HCT116 (cell line): ENCODE measurements at regions not wholly inside any gene's neighbourhood (a gene's known extent, or its start where the extent isn't known, plus 50 kb on each side); places are given as distances from the start of the nearest gene placed in this dataset.

Experiments used
- CEBPB ChIP-seq: IDR thresholded peaks from 2 replicates; pipeline ENCODE4 v1.6.1; 2012; ENCODE audit warnings: low read depth
- CTCF ChIP-seq, 3 experiments: fragments of 200-600 bp in 1 of 3; sonication (generic) in 1 of 3; IDR thresholded peaks in 2 of 3; conservative IDR thresholded peaks in 1 of 3; 2 replicates each; pipeline ENCODE4 v1.5.1; 2012 to 2017; ENCODE audit warnings: low read depth in 2 of 3, low read length in 2 of 3, antibody characterized with exemption in 1 of 3, borderline replicate concordance in 1 of 3, control low read depth in 1 of 3, mild to moderate bottlenecking in 1 of 3, mixed read lengths in 1 of 3, mixed run types in 1 of 3, moderate library complexity in 1 of 3; ENCODE audit not compliant: insufficient read depth in 1 of 3
- EGR1 ChIP-seq: IDR thresholded peaks from 2 replicates; pipeline ENCODE4 v1.6.1; 2012; ENCODE audit warnings: low read depth
- EZH2 ChIP-seq: fragments of 200-600 bp; sonication (generic); IDR thresholded peaks from 2 replicates; pipeline ENCODE4 v1.6.1; 2017; ENCODE audit warnings: antibody characterized with exemption, mixed run types
- MAX ChIP-seq: IDR thresholded peaks from 2 replicates; pipeline ENCODE4 v1.6.1; 2012
- POLR2A ChIP-seq: IDR thresholded peaks from 2 replicates; pipeline ENCODE4 v1.7.0; 2011; ENCODE audit warnings: borderline replicate concordance; ENCODE audit not compliant: insufficient read depth, insufficient read length; ENCODE audit errors: extremely low read depth
- REST ChIP-seq: IDR thresholded peaks from 2 replicates; pipeline ENCODE4 v1.6.1; 2012; ENCODE audit warnings: low read depth
- YY1 ChIP-seq: IDR thresholded peaks from 2 replicates; pipeline ENCODE4 v1.6.1; 2011; ENCODE audit warnings: low read length, low read depth, moderate library complexity, mild to moderate bottlenecking; ENCODE audit not compliant: insufficient replicate concordance; ENCODE audit errors: extremely low read depth
- ZFX ChIP-seq: fragments of 450-650 bp; IDR thresholded peaks from 2 replicates; pipeline ENCODE4 v1.6.1; 2017
- ZNF274 ChIP-seq: fragments of 200-500 bp; sonication (Bioruptor generic); IDR thresholded peaks from 2 replicates; pipeline ENCODE4 v1.6.1; 2014; ENCODE audit warnings: mild to moderate bottlenecking, low read depth, low read length, inconsistent platforms

- TF ChIP-seq ZFX (no peak), CEBPB (no peak), CTCF (IDR thresholded peaks at IDR 0.05 in 2 of 3, conservative IDR thresholded peaks at IDR 0.05 in 1 of 3; ENCODE audit: borderline replicate concordance in 1 of 3, insufficient read depth in 1 of 3, low read depth in 2 of 3, low read length in 2 of 3) (no peak), ZNF274 (no peak), POLR2A (no peak), YY1 (no peak), EGR1 (no peak), EZH2 (no peak), MAX (no peak), REST (no peak)
These were observed 67.3 kb downstream of the RHOU start for GRCh38 chr1:228802386-228803220.
